GM21515 (cell line): ENCODE measurements at regions not wholly inside any gene's neighbourhood (a gene's known extent, or its start where the extent isn't known, plus 50 kb on each side); places are given as distances from the start of the nearest gene placed in this dataset.

Experiments
- ATAC-seq: cut with Tn5 transposase; IDR thresholded peaks from one replicate; pipeline ENCODE4 v1.9.1; 2021; ENCODE audit not compliant: unreplicated experiment

DNA sequence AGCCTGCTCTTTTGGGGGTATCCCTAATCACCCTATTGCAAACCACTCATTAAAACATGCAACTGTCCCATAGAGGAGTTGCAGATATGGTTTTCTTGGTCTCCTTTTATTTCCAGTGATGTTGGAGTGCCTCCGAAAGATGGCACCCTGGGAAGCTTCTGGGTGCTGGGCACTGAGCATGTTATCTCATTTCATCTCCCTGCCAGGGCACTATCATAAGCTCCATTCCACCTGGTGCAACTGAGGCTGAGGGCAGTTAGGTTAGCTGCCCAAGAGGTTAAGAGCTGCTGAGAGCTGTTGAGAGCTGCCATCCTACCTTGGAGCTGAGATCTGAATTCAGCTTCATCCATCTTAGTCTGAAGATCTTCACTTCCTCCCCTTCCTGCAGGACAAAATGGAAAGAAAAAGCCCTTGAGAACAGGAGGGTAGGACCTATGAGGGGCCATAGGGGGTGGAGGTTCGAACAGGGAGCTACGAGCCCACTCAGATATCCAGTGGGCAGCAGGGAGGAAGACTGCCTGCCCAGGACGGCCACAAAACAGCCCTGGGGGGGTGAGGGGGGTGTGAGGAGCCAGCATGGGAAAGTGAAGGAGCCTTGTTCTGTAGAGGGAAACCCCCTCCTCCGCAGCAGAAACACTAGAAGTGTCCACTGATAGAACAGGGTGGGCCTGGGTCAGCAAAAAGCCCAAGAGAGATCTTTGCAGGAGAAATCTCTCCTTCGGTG is 202.5 kb downstream of the ZFP36L2 start:
- ATAC-seq, result no peak

DNA sequence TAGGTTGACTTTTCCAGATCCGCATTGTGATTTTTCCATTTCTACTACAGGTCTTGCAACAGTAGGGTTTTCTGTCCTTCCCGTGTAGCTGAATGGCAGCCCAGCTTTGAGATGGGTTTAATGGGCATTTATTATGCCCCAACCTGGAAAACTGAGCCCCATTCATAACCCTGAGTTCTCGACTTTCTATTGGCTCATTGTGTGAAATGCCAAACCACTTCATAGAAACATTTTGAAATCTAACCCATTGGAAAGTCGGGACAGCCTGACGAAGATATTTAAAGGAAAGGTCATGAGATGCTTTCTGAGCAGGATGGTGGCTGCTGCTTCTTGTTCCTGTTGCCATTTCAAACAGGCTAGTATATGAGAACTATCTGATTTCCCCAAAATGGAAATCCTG is 203.5 kb downstream of the ZFP36L2 start:
- ATAC-seq, result no peak

DNA sequence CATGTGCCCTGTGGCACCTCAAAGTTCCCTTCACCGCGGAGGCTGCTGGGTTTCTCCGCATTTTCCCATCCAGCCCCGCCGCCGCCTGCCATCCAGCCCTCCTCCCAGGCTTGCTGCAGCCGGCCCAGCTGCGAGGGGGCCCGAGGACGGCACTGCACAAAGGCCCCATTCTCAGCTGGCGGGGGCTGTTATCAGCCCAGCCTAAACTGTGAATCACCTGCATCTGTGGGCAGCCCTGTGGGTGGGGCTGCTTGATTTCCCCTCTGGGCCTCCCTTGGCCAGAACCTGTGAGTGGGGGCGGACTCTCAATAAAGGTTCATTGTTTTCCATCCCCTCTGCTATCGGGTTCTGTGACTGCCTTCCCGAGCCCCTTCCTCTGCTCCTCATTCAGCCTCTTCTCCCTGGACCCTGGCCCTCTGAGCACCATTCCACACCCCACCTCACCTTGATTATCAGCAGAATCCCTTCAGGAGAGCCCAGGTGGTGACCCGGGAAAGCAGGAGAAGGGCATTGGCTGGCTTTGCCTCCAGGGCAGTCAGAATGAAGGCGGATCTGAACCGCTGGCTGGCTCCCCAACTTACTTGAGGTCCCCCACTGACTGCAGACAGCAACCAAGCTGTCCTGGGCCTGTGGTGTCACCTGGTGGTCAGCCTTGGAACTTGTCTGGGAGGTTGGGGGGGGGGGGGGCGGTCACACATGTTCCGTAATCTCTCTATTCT is 204.5 kb downstream of the ZFP36L2 start:
- no peak for ATAC-seq

DNA sequence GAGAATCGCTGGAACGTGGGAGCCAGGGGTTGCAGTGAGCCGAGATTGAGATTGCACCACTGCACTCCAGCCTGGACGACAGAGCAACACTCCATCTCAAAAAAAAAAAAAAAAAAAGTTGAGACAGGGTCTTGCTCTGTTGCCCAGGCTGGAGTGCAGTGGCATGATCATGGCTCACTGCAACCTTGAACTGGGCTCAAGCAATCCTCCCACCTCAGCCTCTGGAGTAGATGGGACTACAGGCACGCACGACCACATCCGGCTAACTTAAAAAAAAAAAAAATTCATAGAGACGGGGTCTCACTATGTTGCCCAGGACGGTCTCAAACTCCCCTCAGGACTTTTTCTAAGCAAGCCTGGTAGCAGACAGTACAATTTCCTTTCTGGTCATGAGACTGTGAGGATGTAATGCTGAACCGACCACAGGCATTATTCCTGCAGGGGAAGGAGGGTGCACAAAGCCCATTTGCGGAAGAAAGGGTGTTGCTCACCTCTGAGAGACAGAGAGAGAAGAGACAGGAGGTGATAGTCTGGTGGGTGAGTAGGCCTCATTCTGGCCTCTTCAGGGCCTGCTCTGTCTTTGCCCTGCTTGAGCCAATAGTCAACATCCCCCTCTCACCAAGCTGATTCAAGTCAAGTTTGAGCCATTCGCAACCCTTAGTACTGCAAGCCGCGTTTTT is 205.3 kb downstream of the ZFP36L2 start:
- no peak for ATAC-seq

DNA sequence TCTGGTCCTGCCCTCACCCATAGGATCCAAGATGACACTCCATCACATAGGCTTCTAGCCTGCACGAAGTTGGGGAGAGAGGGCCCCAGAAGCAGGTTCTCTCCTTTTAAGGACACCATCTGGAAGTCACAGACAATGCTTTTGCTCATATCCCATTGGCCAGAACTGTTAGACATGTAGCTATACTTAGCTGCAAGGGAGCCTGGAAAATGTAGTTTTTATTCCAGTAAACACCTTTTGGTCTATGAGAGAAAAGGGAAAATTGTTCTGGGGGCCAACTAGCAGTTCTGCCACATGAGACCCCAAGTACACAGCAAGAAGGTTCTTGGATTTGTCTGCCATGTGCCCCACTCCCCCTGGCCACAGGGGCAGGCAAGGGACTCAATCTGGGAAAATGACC is 206.1 kb downstream of the ZFP36L2 start:
- no peak for ATAC-seq

DNA sequence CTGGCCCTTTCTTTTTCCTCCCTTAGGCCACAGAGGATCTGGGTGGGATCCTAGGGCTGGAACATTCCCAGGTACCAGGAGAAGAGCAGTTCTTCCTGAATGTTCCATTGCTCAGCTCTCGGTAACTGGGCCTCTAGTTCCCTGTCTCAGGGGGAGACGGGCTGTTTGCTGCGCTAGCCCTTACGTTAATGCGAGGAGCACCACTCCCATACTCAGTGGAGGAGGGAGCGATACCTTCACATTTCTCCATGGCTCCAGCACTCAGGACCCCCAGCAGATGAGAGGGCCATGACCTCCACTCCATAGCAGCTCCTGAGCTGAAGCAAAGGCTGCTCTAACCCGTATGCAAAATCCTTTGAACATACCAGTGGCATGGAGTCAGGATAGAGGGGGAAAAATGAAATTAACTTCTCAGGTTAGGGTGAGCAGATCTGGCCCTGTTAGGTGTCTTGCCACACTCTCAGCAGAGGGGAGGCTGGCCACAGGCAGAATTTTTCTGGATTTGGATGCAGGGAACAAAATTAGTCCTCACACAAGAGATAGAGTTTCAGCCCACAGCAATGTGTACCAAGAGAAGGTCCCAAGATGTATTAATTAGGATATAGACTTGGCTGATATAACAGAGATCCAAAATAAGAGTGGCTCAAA is 206.7 kb downstream of the ZFP36L2 start:
- no peak for ATAC-seq

DNA sequence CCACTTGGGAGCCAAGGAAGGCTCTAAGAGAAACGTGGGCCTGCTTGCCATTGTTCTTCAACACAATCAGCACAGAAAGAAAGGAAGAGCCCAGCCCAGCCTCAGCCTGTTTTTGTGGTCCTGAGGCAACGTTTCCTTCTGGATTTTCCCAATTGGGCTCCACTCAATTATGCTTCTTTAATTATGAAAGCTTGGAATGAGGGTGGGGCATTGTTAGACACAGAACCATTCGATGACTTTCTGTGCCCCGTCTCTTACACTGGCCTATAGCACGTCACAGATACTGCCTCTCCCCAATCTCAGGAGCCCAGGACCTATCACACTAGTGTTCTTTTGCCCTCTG is 207.4 kb downstream of the ZFP36L2 start:
- no peak for ATAC-seq

DNA sequence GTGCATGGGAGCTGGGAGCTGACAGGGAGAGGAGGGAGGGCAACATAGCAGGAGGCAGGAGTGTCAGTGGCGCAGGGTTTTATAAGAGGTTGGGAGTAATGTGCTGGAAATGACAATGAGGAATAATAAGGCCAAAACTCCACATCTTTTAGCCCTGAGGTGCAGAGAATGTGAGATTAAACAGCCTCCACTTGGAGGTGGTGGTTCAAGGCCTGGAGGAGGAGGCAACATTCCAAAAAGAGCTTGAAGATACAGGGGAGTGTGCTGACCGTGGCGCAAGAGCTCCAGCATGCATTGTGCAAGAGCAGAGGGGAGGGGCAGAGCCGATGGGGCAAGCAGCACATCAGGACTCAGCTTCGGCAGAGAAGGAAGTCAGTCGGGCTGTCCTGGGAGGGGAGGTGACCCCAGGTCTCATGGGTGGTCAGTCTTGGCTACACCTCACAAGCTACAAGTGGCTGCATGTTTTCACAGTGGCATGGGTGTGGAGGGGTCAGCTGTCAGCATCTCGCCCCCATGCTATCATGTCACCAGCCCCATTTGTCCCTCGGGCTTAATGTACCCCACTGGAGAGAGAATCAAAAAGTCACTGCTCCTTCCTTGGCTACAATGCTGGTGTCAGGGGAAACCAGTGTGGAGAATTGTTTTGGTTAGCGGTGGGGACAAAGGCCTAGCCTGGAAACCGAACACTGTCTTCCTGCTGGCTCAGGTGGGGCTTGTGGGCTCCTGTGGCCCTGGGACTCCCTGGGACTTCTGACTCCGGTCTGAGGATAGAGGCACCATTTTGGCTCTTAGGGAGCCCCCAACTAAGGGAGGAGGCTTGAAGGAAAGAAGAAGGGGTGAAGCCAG is 208.0 kb downstream of the ZFP36L2 start:
- ATAC-seq, result no peak

DNA sequence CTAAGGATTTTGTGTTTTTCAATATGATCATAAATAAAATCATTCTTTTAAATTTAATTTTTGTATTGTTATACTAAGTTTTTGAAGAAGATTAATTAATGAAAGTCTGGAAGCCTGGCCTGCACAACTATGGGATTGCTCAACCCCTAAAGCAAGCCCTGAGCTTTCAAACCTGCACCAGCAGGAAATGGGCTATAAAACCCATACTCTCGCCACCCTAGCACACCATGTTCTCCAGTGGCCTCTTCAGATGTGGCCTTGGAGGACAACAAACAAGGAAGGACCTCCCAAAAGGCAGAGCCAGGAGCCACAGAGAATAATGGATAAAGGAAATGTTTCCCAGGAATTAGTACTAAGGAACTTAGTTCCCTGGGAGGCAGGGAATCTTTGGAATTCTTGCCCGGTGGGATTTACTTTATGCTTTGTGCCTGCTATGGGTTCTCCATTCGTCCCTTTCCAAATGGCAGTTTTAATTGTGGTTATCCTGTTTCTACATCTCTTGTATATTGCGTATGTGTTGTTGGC is 212.5 kb downstream of the ZFP36L2 start:
- ATAC-seq, result no peak

DNA sequence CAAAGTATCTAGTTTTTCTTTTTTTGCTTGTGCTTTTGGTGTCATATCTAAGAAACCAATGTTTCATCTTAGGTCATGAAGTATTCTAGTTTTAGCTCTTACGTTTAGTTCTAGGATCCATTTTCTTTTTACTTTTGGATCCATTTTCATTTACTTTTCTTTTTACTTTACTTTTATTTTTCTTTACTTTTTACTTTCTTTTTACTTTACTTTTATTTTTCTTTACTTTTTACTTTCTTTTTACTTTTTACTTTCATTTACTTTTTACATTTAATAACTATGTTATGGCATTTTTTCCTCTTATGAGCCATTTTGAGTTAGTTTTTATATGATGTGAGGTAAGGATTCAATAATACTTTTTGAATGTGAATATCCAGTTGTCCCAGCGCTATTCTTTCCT is 213.4 kb downstream of the ZFP36L2 start:
- no peak for ATAC-seq

DNA sequence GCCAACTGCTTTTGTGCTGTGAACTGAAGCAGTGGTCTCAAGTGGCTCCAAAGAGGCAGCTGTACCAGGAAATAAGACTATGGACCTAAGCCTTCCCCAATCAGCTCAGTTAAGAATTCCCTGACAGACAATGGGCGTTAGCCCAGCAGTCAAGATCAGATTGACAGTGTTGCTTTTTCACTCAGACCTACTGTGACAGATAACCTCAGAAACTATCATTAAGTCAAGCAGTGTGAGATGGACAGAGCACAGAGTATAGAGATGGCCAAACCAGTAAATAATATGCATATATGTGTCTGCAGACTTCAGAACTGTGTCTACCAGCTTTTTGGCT is 215.3 kb downstream of the ZFP36L2 start:
- ATAC-seq, result no peak

DNA sequence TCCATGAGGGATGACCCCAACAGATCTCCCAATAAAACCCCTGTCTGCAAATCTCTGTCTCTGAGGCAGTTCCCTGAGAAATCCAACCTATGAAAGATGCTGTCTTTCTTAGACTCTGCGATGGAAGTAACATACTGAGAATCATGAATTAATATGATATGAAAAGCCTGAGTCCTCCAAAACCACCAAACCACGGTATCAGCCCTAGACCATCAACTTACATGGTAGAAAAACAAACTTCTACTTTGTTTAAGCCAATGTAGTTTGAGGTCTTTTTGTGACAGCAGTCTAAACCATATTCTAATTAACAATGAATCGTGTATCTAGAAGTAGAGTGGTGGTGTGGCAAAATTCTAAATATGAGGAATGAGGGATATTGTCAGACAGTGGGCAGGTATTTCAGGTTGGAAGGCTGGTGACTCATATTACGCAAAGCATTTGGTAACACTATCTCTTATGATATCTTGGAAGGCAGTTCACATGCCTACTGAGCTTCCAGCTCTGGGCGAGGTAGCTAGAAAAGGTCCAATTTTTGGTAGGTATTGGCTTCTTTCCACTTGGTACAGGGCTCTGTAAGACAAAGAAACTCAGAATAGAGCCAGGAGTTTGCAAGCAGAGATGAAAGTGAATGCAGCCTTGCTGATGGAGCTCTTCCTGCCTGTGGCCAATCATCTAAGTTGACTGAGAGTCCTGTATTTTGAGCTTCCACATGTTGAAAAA is 215.8 kb downstream of the ZFP36L2 start:
- ATAC-seq, result no peak

DNA sequence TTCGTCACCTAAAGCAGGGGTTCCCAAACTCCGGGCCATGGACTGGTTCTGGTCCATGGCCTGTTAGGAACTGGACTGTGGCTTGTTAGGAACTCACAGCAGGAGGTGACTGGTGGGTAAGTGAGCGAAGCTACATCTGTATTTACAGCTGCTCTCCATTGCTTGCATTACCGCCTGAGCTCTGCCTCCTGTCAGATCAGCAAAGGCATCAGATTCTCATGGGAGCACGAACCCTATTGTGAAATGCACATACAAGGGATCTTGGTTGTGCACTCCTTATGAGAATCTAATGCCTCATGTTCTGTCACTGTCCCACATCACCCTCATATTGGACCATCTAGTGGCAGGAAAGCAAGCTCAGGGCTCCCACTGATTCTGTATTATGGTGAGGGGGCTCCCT is 217.0 kb downstream of the ZFP36L2 start:
- no peak for ATAC-seq

DNA sequence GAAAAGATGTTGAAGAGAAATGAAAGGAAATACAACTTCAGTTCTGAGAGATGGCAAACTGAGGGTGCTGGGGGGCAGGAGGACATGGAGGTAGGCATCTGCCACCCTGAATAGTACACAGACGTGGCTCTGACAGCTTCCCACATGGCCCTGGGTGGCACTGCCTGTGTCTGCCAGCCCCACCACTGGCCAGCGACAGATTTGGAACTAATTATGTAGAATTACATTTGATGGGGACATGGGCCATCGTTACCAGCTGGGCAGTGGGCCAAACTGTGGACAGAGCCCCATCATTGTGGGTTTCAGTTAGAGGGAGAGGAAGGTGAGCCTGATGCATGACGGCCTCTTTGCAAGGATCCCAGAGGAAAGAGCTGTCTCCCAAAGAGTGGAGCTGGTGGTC is 216.0 kb upstream of the HAAO start:
- no peak for ATAC-seq

DNA sequence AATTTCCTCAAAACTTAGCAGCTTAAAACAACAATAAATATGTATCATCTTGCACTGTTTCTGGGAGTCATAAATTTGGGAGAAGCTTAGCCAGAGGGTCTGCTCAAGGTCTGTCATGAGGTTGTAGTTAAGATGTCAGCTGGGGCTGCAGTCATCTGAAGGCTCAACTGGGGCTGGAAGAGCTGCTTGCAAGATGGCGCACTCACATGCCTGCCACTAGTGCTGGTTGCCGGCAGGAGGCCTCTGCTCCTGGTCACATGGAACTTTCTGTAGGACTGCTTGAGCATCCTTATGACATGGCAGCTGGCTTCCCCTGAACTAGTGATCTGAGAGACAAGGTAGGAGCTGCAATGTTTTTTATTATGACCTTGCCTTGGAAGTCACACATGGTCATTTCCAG is 215.5 kb upstream of the HAAO start:
- ATAC-seq, result no peak

DNA sequence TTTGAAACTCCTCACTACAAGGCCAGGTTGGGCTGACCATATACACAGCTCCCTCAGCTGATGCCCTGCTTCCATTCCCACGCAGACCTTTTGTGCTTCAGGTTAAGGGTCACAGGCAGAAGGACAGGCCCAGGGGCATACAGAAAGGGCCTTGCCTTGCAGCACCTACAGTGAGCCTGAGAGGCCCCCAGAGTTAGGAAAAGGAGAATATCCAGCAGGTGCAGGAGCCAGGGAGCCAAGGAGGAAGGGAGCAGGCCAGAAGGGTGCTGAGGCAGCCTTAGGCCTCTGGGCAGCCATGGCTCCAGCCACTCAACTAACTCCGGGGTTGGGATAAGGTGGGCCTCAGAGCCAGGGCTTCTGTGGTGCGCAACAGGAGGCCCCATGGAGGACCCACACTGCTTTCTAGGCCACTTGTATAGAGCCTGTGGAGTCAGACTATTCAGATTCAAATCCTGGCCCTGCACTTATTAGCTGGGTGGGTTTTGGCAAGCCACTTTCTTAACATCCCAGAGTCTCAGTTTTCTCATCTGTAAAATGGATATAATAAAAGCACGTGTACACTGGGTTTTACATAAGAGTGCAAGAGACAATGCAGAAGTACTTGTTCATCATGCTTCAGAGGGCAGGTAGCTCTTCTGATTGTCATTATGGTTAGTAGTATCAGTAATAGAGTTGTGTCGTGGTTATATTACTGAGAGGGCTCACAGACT is 214.6 kb upstream of the HAAO start:
- ATAC-seq, result no peak

DNA sequence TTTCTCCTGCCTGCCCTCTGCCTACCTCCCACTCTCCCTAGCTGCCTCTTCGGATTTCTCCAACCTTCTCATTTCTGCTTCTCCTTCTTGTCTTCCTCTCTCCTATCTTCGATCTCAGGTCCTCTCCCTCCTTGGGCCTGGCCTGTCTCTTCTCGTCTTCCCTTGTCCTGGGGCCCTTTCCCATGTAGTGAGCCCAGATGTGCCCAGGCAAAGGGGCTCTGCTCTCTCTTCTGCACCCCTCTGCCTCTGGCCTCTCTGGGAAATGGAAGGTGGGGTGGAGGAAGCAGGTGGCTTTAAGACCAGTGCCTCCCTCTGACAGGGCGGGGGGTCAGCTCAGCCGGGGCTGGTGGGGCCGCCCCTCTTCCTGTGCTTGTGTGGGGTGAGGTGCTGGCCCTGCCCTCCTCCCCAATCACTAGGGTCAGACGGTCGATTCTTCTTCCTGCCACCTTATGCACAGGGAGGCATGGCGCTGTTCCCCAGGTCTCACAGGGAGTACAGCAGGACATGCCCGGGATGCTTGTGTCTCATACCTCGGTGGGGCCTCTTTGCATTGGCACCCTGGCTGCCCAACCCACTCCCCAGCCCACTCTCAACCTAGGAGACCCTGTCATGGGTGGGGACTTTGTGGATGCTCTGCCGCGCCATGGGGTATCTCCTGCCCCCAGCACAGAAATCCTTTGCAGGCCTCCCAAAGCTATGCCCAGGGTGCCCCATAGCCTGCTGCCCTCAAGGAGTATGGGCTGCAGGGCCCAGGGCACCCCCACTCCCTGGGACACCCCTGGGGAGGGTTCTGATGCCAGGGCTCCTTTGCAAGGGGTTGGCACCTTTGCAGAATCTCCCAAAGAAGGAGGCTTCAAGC is 213.8 kb upstream of the HAAO start:
- no peak for ATAC-seq

DNA sequence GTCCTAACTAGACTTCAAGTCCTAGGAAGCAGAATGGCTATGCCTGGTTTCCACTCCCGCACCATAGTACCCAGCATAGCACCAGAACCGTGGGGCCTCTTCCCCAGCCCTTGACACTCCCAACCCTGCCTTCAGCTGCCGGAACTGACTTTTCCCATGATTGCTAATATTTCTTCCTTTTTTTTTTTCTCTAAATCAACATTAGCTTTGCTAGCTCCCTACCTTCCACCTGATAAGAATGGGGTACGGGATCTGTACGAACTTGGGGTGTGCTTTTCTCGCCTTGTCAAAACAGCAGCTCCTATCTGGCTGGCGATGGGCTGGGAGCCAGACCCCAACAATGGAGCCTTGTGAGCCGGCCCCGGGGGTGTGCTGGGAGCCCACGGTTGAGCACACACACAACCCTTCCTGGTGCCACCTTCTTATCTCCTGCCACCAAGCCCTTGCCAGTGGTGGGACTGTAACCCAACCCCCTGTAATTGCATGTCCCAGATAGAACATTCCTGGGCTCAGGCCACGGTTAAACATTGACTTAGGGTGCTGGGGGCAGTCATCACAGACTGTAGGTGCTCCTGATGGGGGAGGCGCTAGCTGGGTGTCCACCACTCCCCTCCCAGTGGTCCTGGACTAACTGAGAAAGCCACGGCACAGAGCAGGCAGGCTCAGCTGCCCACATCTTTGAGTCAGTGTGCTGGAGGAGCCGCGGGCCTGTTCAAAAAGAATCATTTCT is 213.0 kb upstream of the HAAO start:
- no peak for ATAC-seq
